HL-60 (cell line): ENCODE measurements at regions not wholly inside any gene's neighbourhood (a gene's known extent, or its start where the extent isn't known, plus 50 kb on each side); places are given as distances from the start of the nearest gene placed in this dataset.

Source experiments
- DNase-seq, 2 experiments: peaks; one replicate each; pipeline ENCODE4 v3.0.0-alpha.2; 2010 to 2020; ENCODE audit warnings: low read depth in 1 of 2, low spot score in 1 of 2
- H3K27ac ChIP-seq: fragments of 250-450 bp; sonication (Bioruptor Pico); replicated peaks from 2 replicates; pipeline ENCODE4 v1.5.1; 2020; ENCODE audit warnings: mild to moderate bottlenecking, moderate library complexity
- H3K27me3 ChIP-seq: fragments of 250-450 bp; sonication (Bioruptor Pico); 2 replicates; pipeline ENCODE4 v1.5.1; 2021; ENCODE audit warnings: mild to moderate bottlenecking, moderate library complexity; ENCODE audit not compliant: insufficient read depth, poor library complexity, severe bottlenecking
- H3K4me3 ChIP-seq: replicated peaks from 2 replicates; pipeline ENCODE4 v1.5.1; 2011; ENCODE audit warnings: mild to moderate bottlenecking, control low read depth, low read length; ENCODE audit not compliant: insufficient read depth
- CTCF ChIP-seq: IDR thresholded peaks from one replicate; pipeline ENCODE4 v1.5.1; 2011; ENCODE audit warnings: low read length, control low read depth, inconsistent platforms; ENCODE audit not compliant: insufficient read depth
- GABPA ChIP-seq: IDR thresholded peaks from 2 replicates; pipeline ENCODE4 v1.6.1; 2012; ENCODE audit warnings: low read depth
- POLR2AphosphoS5 ChIP-seq: IDR thresholded peaks from 2 replicates; pipeline ENCODE4 v1.6.1; 2012; ENCODE audit warnings: low read depth
- SPI1 ChIP-seq: IDR thresholded peaks from 2 replicates; pipeline ENCODE4 v1.6.1; 2012; ENCODE audit warnings: low read depth, mild to moderate bottlenecking, borderline replicate concordance
- TF ChIP-seq, protein P1 (sequence below): IDR thresholded peaks from 2 replicates; pipeline ENCODE4 v1.6.1; 2012; ENCODE audit warnings: low read depth; ENCODE audit not compliant: insufficient replicate concordance

DNA sequence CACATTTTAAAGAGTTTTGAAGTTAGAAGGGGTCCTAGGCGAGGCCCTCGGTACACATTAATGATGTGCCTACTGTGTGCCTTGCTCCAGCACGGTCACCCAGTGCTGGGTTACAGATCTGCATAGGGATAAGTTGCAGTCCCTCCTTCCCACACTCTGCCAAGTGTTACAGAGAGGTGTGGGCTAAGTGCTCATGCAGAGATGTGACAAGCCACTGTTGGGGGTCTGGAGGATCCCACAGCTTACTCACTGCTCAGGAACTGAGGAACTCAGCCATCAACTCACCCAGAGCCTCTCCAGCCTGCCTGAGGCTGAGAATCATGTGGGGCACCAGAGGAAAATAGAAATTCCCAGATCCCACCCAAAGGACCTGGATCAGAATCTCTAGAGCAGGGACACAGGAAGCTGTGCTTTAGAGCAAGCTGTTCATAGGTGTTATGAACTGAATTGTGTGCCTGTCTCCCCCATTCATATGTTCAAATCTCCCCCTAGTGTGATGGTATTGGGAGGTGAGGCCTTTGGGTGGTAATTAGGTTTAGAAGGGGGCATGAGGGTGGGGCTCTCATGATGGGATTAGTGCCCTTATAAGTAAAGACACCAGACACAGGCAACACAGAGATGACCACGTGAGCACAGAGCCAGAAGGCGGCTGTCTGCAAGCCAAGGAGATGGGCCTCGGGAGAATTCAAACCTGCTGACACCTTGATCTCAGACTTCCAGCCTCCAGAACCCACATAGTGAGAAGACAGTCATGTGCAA lies 164.1 kb downstream of the HSD17B3 start:
- H3K27ac ChIP-seq = no peak overlapping the region
- no peak for DNase-seq
- TF ChIP-seq, protein P1, sequence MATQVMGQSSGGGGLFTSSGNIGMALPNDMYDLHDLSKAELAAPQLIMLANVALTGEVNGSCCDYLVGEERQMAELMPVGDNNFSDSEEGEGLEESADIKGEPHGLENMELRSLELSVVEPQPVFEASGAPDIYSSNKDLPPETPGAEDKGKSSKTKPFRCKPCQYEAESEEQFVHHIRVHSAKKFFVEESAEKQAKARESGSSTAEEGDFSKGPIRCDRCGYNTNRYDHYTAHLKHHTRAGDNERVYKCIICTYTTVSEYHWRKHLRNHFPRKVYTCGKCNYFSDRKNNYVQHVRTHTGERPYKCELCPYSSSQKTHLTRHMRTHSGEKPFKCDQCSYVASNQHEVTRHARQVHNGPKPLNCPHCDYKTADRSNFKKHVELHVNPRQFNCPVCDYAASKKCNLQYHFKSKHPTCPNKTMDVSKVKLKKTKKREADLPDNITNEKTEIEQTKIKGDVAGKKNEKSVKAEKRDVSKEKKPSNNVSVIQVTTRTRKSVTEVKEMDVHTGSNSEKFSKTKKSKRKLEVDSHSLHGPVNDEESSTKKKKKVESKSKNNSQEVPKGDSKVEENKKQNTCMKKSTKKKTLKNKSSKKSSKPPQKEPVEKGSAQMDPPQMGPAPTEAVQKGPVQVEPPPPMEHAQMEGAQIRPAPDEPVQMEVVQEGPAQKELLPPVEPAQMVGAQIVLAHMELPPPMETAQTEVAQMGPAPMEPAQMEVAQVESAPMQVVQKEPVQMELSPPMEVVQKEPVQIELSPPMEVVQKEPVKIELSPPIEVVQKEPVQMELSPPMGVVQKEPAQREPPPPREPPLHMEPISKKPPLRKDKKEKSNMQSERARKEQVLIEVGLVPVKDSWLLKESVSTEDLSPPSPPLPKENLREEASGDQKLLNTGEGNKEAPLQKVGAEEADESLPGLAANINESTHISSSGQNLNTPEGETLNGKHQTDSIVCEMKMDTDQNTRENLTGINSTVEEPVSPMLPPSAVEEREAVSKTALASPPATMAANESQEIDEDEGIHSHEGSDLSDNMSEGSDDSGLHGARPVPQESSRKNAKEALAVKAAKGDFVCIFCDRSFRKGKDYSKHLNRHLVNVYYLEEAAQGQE = no peak
- TF ChIP-seq POLR2AphosphoS5 (no peak), GABPA (no peak), SPI1 (no peak), CTCF (no peak)
- no peaks in the 10 kb centered on the region for H3K27me3 ChIP-seq
- H3K4me3 ChIP-seq = no peak overlapping the region

DNA sequence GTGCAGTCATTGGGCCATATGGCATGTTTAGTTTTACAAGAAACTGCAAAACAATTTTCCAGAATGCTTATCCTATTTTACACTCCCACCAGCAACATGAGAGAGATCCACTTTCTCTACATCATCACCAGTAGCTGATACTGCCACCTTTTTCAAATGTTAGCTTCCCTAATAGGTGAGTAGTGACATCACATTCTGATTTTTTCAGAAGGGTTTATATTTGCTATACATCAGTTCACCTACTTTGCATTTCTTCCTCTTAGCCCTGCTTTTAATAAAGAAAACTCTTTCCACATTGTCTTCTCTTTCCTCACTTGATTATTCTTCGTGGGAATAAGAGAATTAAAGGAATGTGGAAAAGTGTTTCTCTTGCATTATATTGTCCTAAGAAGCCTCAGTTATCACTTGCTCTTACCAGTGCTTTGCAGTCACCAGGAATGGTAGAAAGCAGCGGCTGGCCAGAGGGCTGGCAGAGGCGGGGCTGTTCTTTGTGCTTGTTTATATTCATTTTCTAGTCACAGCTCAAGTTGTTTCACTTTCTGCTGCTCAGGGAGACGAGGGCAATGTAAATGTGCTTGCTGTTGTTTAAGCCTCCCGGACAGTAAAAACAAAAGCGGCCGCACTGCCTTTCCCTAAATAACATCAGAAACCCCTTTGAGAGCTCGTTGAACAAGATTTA lies 164.8 kb downstream of the HSD17B3 start:
- no peak for DNase-seq
- TF ChIP-seq SPI1 (no peak), CTCF (no peak), GABPA (no peak), POLR2AphosphoS5 (no peak)
- TF ChIP-seq, protein P1 = no peak
- no peak overlapping the region for H3K4me3 ChIP-seq
- H3K27ac ChIP-seq = no peak overlapping the region
- H3K27me3 ChIP-seq = no peaks in the 10 kb centered on the region

DNA sequence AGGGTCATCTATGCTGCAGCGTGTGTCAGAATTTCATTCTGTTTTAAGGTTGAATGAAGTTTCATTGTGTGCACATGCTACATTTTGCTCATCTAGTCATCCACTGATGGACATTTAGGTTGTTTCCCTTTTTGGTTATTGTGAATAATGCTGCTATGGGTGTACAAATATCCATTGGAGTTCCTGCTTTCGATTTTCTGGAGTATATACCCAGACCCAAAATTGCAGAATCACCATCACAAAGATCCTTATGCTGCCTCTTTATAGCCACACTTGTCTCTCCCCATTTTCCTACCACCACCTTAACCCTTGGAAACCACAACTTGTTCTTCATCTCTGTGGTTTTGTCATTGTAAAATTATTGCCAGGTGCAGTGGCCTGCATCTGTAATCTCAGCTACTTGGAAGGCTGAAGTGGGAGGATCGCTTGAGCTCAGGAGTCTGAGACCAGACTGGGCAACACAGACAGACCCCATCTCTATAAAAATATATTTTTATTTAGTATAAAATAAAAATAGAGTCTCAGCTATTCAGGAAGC lies 166.2 kb downstream of the HSD17B3 start:
- no peak for DNase-seq
- Histone ChIP-seq H3K27ac (no peak overlapping the region), H3K27me3 (no peaks in the 10 kb centered on the region), H3K4me3 (no peak overlapping the region)
- TF ChIP-seq SPI1 = no peak
- TF ChIP-seq, protein P1 = no peak
- no peak for TF ChIP-seq GABPA
- no peak for TF ChIP-seq CTCF
- TF ChIP-seq POLR2AphosphoS5 = 0 out of 2 replicates have a peak, but pooled peaks have one; percentile 25
